HG03460 (cell line): ENCODE measurements at regions not wholly inside any gene's neighbourhood (a gene's known extent, or its start where the extent isn't known, plus 50 kb on each side); places are given as distances from the start of the nearest gene placed in this dataset.
"Not testable (repeated sequence)": the region's sequence is repeated elsewhere in the genome, so short reads cannot be mapped to it uniquely, and the experiment has no call there.

Experiments used
- ATAC-seq: cut with Tn5 transposase; IDR thresholded peaks from one replicate; pipeline ENCODE4 v1.9.1; 2021; ENCODE audit not compliant: unreplicated experiment

DNA sequence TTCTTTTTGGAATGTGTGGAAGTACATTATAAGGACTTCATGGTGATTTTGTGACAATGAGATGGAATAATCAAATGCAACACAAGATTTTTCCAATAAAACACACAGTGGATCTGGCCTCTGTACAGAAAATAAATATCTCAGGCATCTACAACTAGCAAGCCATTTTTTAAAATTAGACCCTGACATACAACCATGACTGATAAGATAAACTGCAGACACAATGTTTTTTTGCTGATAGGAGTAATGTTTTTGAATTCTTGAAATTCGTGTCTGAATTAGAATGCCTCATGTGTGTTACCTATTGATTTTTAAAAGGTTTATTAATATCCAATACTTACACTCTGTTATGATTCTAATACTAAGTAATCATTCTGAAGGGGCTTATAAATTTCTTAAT, 328.1 kb downstream of the HGF start:
- no peak for ATAC-seq

- ATAC-seq: no peak
Measured at GRCh38 chr7:81439591-81439990, 330.3 kb downstream of the HGF start.

DNA sequence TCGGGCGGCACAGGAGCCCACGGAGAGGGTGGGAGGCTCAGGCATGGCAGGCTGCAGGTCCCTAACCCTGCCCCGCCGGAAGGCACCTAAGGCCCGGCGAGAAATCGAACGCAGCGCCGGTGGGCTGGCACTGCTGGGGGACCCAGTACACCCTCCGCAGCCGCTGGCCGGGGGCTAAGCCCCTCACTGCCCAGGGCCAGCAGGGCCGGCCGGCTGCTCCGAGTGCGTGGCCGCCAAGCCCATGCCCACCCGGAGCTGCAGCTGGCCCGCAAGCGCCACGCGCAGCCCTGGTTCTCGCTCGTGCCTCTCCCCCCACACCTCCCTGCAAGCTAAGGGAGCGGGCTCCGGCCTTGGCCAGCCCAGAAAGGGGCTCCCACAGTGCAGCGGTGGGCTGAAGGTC, 332.7 kb downstream of the HGF start:
- not testable (repeated sequence) for ATAC-seq

- ATAC-seq: no peak
Measured at GRCh38 chr7:81433692-81434331, 336.0 kb downstream of the HGF start.

GRCh38 chr7:81433206-81433605, 336.6 kb downstream of the HGF start:
- ATAC-seq: no peak

DNA sequence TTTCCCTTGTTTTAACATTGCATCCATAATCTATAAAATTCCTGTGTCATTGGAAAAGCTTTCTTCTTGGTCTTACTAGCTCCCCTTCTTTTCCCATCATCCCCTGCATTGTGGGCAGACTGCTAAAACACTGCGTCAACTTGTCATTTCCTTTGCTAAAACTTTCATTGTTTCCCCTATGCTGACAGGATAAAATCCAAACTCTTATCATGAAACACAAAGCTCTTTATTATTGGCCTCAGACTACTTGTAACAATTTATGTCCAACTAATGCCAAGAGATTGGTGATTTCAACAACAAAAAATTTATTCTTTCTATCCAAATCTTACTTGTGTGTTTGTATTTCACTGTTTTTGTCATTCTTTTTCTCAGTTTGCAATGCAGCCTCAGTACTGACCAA, 339.1 kb downstream of the HGF start:
- no peak for ATAC-seq

- ATAC-seq: no peak
Measured at GRCh38 chr7:81430150-81430549, 339.7 kb downstream of the HGF start.

- no peak for ATAC-seq
Measured at GRCh38 chr7:81427461-81427860, 342.4 kb downstream of the HGF start.

- ATAC-seq: no peak
Measured at GRCh38 chr7:81420526-81421226, 349.2 kb downstream of the HGF start.

GRCh38 chr7:81419731-81420130, 350.1 kb downstream of the HGF start:
- no peak for ATAC-seq

DNA sequence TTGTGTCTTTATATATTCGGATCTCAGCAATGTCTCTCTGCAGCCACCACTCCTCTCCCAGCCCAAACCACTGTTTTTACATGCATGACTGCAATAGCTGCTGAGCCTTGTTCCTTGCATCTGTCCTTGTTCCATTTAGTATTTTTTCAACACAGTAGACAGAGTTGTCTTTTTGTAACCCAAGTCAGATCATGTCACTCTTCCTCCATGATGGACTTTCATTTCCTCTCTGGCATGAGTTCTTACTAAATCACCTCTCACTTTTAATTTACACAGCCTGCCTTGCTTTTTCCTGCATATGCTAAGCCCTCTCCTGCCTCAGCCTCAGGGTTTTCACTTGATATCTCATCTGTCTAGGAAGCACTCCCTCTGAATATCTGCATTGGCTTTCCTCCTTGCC, 353.2 kb downstream of the HGF start:
- no peak for ATAC-seq

DNA sequence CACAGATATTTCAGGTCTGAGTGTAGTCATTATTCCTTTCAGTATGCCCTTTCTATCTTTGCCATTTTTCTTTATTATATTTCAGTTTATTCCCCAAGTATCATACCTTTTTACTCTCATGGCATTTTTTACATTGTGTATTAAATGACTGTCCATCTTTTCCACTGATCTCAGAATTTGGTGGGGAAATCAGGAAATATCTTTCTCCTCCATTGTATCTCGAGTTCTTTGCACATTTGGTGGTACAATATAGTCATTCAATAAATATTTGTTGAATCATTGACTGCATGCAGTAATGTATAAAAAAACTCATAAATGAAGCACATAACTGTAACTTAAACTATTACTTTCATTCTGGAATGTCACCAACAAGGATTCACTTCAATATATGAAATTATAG, 354.7 kb downstream of the HGF start:
- ATAC-seq: no peak

DNA sequence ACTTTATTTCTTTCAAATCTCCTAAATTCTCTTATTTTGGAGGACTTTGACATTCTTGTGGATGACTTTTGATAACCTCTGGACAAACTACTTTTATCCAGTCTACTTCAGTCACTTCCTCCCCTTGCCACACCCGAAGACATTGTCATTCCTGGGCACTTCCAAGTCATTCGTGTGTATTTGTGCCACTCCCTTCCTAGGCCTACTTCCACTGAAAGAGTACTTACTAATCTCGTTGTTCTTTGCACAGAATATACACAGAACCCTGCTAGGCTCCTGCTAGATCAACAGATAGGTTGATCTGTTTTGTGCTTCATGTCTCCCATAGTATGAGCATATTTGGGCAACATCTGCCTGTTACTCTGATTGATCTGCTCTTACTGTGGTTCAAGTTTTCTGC, 355.4 kb downstream of the HGF start:
- ATAC-seq: no peak

DNA sequence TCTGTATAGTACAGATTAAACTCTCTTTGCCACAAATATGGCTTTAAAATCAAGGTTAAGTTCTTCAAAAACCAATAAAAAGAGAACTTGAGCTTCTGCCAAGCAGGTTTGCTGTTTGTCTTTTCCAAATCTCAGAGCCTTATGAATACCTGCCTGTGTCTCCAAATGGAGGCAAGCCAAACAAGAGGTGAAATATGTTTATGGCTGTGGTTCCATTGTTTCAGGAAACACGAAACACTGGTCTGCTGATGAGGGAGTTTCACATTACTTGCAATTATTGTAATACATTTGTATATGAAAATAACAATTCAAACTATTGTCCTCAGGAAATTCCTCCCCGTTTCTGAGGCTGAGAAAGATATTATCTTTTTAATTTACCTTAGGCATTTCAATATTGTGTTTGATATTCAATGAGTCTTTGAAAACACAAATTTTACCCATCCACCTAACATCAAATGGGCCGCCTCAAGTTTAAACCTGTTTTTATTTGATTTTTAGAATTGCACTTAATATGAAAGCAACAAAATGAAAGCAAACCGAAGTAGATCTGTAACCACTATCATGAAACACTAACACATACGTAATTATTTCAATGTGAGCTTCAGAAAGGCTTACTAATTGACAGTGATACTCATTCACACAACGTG, 359.3 kb downstream of the HGF start:
- no peak for ATAC-seq

GRCh38 chr7:81408728-81409127, 361.1 kb downstream of the HGF start:
- no peak for ATAC-seq

DNA sequence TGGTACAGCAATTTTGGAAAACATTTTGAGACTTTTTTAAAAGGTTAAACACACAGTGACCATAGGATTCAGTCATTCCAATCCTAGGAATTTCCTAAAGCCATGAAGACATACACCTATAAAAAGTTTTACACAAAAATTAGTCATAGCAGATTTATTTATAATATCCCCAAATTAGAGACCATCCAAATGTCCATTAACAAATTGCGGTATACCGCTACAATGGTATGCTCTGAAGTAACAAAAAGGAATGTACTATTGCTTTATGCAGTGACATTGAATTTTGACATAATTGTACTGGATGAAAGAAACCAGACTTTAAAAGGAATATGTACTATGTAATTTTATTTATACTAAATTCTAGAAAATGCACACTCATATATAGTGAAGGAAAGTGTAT, 362.8 kb downstream of the HGF start:
- ATAC-seq: no peak

DNA sequence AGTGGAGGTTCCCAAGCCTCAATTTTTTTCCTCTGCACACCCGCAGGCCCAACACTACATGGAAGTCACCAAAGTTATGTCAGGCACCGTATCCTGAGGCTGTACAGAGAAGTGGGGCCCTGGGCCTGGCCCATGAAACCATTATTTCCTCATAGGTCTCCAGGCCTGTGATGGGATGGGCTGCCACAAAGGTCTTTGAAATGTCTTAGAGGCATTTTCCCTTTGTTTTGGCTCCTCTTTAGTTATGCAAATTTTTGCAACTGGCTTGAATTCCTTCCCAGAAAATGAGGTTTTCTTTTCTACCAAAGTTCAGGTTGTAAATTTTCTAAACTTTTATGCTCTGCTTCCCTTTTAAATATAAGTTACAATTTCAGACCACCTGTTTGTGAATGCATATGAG, 365.2 kb downstream of the HGF start:
- ATAC-seq: no peak

GRCh38 chr7:81402227-81402626, 367.6 kb downstream of the HGF start:
- ATAC-seq: no peak

DNA sequence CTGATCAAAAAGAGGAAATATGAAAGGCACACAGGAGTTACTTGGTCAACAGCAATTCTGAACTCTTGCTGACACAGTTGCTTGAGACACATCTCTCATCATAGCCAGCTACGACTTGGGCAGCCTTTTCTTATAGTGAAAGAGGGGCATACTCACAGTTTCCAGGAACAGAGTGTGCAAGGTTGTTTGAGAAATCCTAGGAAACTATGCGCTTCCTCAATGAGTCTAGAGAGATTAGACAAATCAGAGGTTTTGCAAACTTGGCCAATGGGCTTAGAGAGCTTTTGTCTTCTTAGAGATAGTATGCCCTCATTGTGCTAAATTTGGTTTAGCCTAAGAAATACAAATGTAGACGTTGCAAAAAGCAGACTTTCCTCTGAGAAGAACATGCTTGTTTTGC, 370.4 kb downstream of the HGF start:
- ATAC-seq: no peak

DNA sequence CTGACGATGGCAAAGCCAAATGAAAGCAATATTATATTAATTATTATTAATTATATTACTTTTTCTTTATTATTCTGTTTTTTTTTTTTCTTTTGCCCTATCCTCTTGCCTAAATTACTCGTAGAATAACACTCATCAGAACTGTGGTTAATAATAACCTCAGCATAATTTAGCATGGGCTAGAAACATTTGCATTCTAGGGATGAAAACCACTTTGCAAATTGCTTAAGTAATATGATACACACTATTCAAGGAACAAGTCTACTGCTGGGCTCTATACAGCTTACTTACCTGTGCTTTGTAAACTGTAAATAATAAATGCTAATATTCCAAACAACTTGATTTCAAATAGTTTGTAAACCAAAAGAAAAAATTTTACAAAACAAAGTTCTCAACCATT, 375.8 kb downstream of the HGF start:
- no peak for ATAC-seq

GRCh38 chr7:81393018-81393417, 376.8 kb downstream of the HGF start:
- no peak for ATAC-seq

- ATAC-seq: no peak
Measured at GRCh38 chr7:81385370-81385769, 384.5 kb downstream of the HGF start.
